GM19324 (cell line): ENCODE measurements at regions not wholly inside any gene's neighbourhood (a gene's known extent, or its start where the extent isn't known, plus 50 kb on each side); places are given as distances from the start of the nearest gene placed in this dataset.

ENCODE experiments used
- ATAC-seq: cut with Tn5 transposase; IDR thresholded peaks from one replicate; pipeline ENCODE4 v1.9.1; 2021; ENCODE audit warnings: mild to moderate bottlenecking, moderate library complexity; ENCODE audit not compliant: unreplicated experiment, low FRiP score

DNA sequence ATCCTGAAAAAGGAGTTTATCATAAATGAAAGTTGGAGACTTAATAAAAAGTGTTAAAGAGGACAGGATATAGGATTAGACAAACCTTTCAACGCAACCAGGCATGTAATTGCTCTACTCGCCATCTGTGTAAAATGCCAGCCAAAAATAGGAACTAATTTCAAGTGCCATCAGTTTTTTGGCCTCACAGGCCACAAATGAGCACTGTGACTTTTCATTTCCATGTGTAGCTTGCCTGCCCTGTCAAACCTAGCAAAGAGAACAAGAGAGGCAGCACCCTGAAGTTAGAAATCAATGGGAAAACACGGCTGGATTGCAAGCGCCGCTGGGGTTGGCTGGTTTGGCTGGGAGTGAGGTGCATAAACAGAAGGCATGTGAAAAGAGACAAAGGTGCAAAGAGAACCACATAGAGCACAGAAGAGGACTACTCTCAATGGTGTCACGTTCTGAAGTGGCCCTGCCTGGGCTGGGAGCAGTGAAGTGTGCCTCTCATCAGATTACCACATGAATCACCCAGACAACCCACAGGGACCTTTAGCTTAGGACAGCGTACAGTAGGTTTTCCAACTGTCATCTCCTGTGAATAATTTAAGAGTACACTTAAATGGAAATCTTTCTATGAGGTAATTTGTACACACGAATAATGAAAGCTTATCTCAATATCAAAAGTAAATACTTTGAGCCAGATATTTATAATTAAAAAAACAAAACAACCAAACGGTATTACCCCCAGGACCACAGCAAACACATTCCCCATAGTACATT is 78.0 kb upstream of the NHSL1 start:
- ATAC-seq, result no peak

DNA sequence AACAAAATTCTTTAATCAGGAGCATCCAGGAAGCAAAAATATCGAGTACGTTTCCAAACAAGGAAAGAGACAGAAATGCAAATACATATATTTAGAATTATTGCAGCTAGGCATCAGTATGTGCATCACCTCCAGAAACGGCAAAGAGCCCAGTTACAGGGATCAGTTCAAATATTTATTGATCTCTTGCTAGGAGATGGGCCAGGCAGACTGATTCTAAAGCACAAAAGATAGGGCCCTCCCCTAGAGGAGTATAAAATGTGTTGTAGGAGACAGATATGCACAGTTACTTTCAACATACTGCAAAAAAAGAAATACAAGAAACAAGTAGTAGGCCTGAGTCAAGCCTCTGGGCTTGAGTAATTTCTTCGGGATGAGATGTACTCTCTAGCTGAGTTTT is 80.7 kb upstream of the NHSL1 start:
- ATAC-seq, result no peak

DNA sequence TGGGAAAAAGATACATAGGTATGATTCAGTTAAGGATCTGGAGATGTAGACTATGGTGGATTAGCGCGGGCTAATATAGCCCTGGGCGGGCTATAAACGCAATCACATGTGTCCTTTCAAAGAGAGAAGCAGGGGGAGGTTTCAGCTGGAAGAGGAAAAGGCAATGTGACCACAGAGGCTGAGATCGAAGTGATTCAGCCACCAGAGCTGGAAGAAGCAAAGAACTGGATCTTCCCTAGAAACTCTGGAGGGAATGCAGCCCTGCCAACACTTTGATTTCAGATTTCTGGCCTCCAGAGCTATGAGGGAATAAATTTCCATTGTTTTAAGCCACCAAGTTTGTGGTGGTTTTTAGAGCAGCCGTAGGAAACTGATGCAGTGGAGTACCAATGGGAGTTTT is 81.5 kb upstream of the NHSL1 start:
- ATAC-seq, result no peak

DNA sequence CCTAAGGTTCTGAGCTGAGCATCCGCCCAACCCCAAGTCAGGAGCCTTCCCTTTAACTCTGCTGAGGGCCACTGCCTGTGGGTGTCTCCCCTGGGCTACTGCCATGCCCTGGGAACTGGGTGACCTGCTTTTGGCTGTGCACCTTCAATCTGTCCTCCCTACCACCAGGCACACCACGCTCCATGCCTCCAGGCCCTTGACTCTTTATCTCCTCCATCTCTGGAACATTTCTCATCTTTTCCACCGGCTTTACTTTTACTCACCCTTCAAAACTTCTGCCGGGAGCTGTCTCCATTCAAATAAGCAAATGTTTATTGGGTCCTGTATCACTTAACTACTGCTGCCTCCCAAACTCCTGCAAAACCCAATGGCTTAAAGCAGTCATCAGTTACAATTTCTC is 83.3 kb upstream of the NHSL1 start:
- ATAC-seq, result no peak

- no peak for ATAC-seq
Observed at GRCh38 chr6:138586638-138587037, 87.3 kb upstream of the NHSL1 start.

GRCh38 chr6:138588805-138589434 is 89.6 kb upstream of the NHSL1 start:
- no peak for ATAC-seq

DNA sequence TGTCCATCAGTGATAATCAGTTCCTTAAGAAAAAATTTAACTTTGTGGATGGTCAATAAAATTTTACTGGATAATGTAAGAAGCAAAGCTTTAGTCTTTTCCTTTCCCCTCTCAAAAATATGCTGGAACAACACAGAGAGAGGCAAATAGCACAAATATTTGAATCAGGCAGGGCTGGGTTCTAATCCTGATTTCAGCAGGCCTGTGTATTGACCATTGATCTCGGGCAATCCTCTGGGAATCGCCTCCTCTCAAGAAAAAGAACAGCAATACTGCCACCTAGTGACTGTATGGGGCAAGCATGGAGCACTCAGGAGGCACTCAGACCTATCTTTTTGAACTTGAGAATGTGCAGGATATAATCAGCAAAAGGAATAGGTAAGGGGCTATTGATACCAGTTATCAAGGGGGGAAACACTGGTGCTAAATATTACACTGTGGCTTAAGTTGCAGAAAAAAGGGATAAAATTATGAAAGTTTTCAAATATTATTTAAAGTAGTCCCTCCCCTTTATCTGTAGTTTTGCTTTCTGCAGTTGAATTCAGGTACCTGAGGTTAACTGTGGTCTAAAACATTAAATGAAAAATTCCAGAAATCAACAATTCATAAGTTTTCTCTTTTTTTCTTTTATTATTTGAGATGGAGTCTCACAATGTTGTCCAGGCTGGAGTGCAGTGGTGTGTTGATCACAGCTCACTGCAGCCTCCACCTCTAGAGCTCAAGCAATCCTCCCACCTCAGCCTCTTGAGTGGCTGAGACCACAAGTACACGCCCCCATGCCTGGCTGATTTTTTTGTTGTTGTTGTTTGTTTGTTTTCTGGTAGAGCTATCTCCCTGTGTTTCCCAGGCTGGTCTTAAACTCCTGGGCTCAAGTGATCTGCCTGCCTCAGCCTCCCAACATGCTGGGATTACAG is 91.8 kb upstream of the NHSL1 start:
- no peak for ATAC-seq

GRCh38 chr6:138592749-138593123 is 93.4 kb upstream of the NHSL1 start:
- ATAC-seq, result peak; percentile 51

DNA sequence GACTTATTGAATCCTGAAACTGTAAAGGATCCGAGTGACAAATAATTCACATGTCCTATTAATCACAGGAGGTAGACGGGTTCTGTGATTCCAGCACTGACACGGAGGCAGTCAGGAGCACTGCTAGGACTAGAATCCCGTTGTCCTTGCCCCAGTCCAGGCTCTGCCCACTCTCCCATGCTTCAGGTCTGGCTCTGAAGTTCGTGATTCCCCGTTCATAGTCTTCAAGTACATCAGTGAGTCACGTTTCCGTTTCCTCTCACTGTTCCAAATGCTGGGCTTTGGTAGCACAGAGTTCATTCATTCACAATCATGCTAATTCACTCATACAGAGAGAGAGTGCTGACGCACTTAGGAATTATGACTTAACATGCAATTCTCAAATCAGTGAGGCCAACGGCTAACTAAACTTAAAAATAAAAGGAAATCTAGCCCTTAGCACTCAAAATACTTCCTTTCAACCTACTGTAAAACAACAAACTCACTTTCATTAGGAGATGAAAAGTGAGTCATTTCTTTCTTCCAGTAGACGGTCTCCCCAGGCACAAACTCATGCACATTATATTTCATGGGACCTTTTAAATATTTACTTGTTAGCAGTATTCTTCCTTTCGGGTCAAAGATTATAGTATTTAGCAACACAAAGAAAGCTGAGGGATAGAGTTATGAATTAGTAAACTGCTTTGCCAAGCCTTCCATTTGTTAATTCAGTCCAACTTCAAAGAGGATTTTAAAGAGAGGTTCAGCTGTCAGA is 94.0 kb upstream of the NHSL1 start:
- ATAC-seq, result peak; percentile 65

GRCh38 chr6:138593909-138594757 is 94.8 kb upstream of the NHSL1 start:
- ATAC-seq, result no peak

DNA sequence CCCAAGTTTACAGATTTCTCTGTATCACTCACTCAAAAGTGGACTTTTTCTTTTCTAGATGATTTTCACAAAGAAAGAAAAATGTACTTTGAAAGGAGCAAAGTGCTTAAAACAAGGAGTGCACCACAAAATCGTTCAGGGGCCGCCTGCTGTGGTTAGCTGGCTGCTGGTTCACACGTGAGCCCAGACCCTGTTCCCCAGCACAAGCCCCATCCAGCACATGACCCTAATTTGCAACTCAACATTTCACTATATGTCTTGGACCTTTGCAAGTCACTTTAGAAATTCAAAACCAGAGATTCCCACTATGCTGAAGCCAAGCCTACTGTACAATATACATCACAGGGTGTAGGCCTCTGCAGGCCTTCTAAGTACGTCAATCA is 95.5 kb upstream of the NHSL1 start:
- ATAC-seq, result no peak

DNA sequence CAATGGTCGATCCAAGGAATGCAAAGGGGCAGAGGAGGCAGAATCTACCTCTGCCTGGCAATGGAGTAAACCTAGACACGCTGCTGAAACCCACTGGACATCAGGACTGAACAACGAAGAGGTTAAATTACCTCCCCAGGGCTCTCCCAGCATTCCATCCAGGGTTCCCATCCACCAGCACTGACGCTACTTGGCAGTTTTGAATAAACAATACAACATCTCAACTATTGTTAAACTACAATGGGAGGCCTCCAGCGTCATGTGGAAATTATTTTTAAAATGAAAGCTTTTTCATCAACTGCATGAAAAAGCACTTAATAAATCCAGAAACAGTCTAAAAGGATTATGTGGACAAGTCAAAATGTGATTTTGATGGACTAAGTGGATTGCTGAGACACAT is 96.8 kb upstream of the NHSL1 start:
- ATAC-seq, result no peak

GRCh38 chr6:138596591-138596990 is 97.3 kb upstream of the NHSL1 start:
- no peak for ATAC-seq

GRCh38 chr6:138597336-138597735 is 98.0 kb upstream of the NHSL1 start:
- ATAC-seq, result no peak

DNA sequence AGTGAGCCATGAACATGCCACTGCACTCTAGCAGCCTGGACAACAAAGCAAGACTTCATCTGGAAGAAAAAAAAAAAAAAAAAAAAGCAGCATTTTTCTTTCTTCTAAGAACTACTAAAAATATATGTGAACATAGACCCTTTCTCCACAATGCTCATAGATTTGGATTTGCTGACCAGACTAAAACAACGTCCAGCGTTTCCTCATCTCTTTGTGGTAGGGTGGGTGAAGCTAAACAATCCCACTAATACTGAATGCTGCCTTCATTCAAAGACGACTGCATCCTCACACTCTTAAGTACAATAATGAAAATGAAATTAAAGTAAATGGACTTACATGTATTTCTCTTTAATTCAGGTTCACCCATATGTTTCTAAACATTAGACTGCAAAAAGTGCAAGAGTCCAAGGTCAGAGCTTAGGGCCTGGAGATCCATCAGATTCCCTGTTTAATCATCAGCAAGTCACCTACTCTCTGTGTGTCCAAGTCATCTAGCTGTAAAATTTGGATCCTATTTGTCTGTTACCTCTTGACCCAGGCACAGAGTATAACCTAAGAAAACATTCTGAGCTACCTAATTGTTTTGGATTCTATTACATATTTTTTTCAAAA is 99.4 kb upstream of the NHSL1 start:
- ATAC-seq, result no peak

DNA sequence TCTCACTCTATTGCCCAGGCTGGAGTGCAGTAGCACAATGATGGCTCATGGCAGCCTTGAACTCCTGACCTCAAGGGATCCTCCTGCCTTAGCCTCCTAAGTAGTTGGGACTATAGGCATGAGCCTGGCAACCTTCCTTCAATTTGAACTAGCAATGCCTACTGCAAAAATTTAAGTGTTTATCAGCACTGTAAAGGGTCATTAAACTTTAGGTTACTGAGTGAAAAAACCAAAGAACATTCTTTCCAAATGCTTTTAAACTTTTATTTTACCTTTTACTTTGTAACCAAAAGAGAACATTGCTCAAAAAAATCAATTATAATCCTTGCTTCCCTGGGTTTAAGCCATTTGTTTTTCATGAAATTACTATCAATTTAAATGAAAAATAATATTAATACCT is 101.0 kb upstream of the NHSL1 start:
- ATAC-seq, result no peak

GRCh38 chr6:138600726-138601125 is 101.4 kb upstream of the NHSL1 start:
- ATAC-seq, result no peak

DNA sequence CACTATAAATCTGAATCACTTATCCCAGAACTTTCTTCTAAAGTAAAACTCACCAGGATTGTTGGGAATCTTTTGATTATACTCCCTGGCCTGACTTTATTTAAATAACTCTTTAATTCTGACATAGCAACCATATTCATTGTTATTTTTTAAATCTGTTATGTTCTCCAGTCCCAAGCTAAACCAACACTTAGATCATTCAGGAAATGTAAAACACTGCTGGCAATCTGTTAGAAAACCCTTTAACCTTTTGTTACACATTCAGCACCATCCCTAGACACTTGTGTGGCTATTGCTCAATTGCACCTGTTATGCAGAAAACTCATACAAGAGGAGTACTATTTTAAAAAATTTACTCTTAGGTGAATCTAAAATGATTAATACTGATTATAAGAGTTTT is 101.8 kb upstream of the NHSL1 start:
- no peak for ATAC-seq

GRCh38 chr6:138605958-138606357 is 106.7 kb upstream of the NHSL1 start:
- ATAC-seq, result no peak
